Stimulated activated CD4-positive, alpha-beta T cell treated with anti-CD3 and anti-CD28 coated beads, TNF-alpha, amount 100 ng/mL, for 4 hours (primary cell): ENCODE measurements at regions not wholly inside any gene's neighbourhood (a gene's known extent, or its start where the extent isn't known, plus 50 kb on each side); places are given as distances from the start of the nearest gene placed in this dataset.

Experiments
- DNase-seq, 3 experiments: peaks; one replicate each; pipeline ENCODE4 v3.0.0-alpha.2; 2020; ENCODE audit warnings: low read depth in 3 of 3

GRCh38 chr18:61618816-61619215 is 274.0 kb downstream of the RNF152 start:
- DNase-seq, result no peak

GRCh38 chr18:61616111-61616610 is 276.6 kb downstream of the RNF152 start:
- no peak for DNase-seq

- no peak for DNase-seq
Measured at GRCh38 chr18:61612517-61612916, 279.3 kb downstream of the CDH20 start.

GRCh38 chr18:61609131-61609530 is 275.9 kb downstream of the CDH20 start:
- DNase-seq, result no peak

GRCh38 chr18:61608316-61608715 is 275.1 kb downstream of the CDH20 start:
- DNase-seq, result no peak

- no peak for DNase-seq
Measured at GRCh38 chr18:61607867-61608266, 274.6 kb downstream of the CDH20 start.

- DNase-seq, result no peak
Measured at GRCh38 chr18:61606759-61607158, 273.5 kb downstream of the CDH20 start.

GRCh38 chr18:61606068-61606660 is 272.9 kb downstream of the CDH20 start:
- no peak for DNase-seq

GRCh38 chr18:61605376-61606067 is 272.3 kb downstream of the CDH20 start:
- DNase-seq, result no peak
